SK-N-SH (cell line): ENCODE measurements at regions not wholly inside any gene's neighbourhood (a gene's known extent, or its start where the extent isn't known, plus 50 kb on each side); places are given as distances from the start of the nearest gene placed in this dataset.

Experiments
- CTCF ChIA-PET: fragments of 300-600, 350-600 bp; formaldehyde crosslinking; extraction: SDS; loops from one replicate; lab custom pipeline; 2021; lab: Yijun Ruan, JAX
- POLR2A ChIA-PET: fragments of 350-600 bp; sonication (Branson Sonifier 250); formaldehyde crosslinking; extraction: SDS; loops from one replicate; lab custom pipeline; 2020; ENCODE audit warnings: antibody characterized with exemption, inconsistent platforms; lab: Yijun Ruan, JAX
- DNase-seq: peaks from one replicate; pipeline ENCODE4 v3.0.0; 2012
- H2AFZ ChIP-seq: fragments of 200-600 bp; sonication (generic); 2 replicates; pipeline ENCODE4 v1.8.1; 2016; ENCODE audit warnings: antibody characterized with exemption, mild to moderate bottlenecking, low read depth
- H3F3A ChIP-seq: fragments of 200-600 bp; sonication (generic); replicated peaks from 2 replicates; pipeline ENCODE3; 2016; ENCODE audit warnings: antibody characterized with exemption, mild to moderate bottlenecking; ENCODE audit not compliant: insufficient read depth
- H3K27ac ChIP-seq, 2 experiments: fragments of 200-500 bp in 1 of 2; fragments of 200-600 bp in 1 of 2; sonication (Bioruptor generic) in 1 of 2; sonication (generic), shearing (Covaris generic) in 1 of 2; 2 replicates each; pipeline versions ENCODE4 v1.5.1 to v1.6.1; 2014 to 2016; ENCODE audit warnings: low read depth in 2 of 2, inconsistent platforms in 1 of 2, low read length in 1 of 2, mild to moderate bottlenecking in 1 of 2, mixed read lengths in 1 of 2
- H3K27me3 ChIP-seq: fragments of 200-600 bp; sonication (generic), shearing (Covaris generic); 2 replicates; pipeline ENCODE4 v1.6.1; 2016; ENCODE audit warnings: mixed run types; ENCODE audit not compliant: insufficient read depth
- H3K36me3 ChIP-seq, 2 experiments: fragments of 200-500 bp in 1 of 2; fragments of 200-600 bp in 1 of 2; sonication (Bioruptor generic) in 1 of 2; sonication (generic) in 1 of 2; replicated peaks in 1 of 2; 2 replicates each; pipeline versions ENCODE3 to v1.5.1; 2014 to 2016; ENCODE audit warnings: low read length in 1 of 2, mild to moderate bottlenecking in 1 of 2; ENCODE audit not compliant: insufficient read depth in 2 of 2, control insufficient read depth in 1 of 2
- H3K4me1 ChIP-seq, 2 experiments: fragments of 200-500 bp in 1 of 2; fragments of 200-600 bp in 1 of 2; sonication (Bioruptor generic) in 1 of 2; sonication (generic), shearing (Covaris generic) in 1 of 2; 2 replicates each; pipeline versions ENCODE4 v1.5.1 to v1.6.1; 2014 to 2016; ENCODE audit warnings: low read depth in 1 of 2, low read length in 1 of 2, mixed run types in 1 of 2; ENCODE audit not compliant: insufficient read depth in 2 of 2, control insufficient read depth in 1 of 2
- H3K4me2 ChIP-seq: fragments of 200-600 bp; sonication (generic), shearing (Covaris generic); 2 replicates; pipeline ENCODE4 v1.6.1; 2017; ENCODE audit warnings: mixed run types
- H3K4me3 ChIP-seq, 2 experiments: fragments of 200-500 bp in 1 of 2; fragments of 200-600 bp in 1 of 2; sonication (Bioruptor generic) in 1 of 2; sonication (generic), shearing (Covaris generic) in 1 of 2; 2 replicates each; pipeline versions ENCODE4 v1.5.1 to v1.8.1; 2014 to 2016; ENCODE audit warnings: low read depth in 2 of 2, inconsistent platforms in 1 of 2, low read length in 1 of 2, mild to moderate bottlenecking in 1 of 2, mixed read lengths in 1 of 2, moderate library complexity in 1 of 2
- H3K79me2 ChIP-seq: fragments of 200-600 bp; sonication (generic); 2 replicates; pipeline ENCODE4 v1.8.1; 2017; ENCODE audit warnings: mild to moderate bottlenecking; ENCODE audit not compliant: insufficient read depth
- H3K9ac ChIP-seq: fragments of 200-600 bp; sonication (generic); 2 replicates; pipeline ENCODE4 v1.6.1; 2017; ENCODE audit warnings: mixed run types
- H3K9me2 ChIP-seq: fragments of 200-600 bp; sonication (generic); 2 replicates; pipeline ENCODE4 v1.6.1; 2017; ENCODE audit warnings: mixed run types
- H3K9me3 ChIP-seq: fragments of 200-600 bp; sonication (generic); 2 replicates; pipeline ENCODE4 v1.6.1; 2017; ENCODE audit warnings: mixed run types, mild to moderate bottlenecking, moderate library complexity
- H4K20me1 ChIP-seq: fragments of 200-600 bp; sonication (generic); 2 replicates; pipeline ENCODE4 v1.6.1; 2017; ENCODE audit warnings: mild to moderate bottlenecking, mixed run types; ENCODE audit not compliant: insufficient read depth
- CTCF ChIP-seq: fragments of 200-600 bp; sonication (generic); IDR thresholded peaks from 2 replicates; pipeline ENCODE4 v1.6.1; 2017; ENCODE audit warnings: antibody characterized with exemption, mild to moderate bottlenecking, moderate library complexity
- FOXJ3 ChIP-seq: sonication (generic); formaldehyde crosslinking; IDR thresholded peaks from 2 replicates; pipeline ENCODE4 v1.5.1; 2020; ENCODE audit warnings: mild to moderate bottlenecking, missing genetic modification reagents
- FOXM1 ChIP-seq: IDR thresholded peaks from 2 replicates; pipeline ENCODE4 v1.4.0; 2012; ENCODE audit warnings: low read depth, mild to moderate bottlenecking
- JUND ChIP-seq: IDR thresholded peaks from 2 replicates; pipeline ENCODE4 v1.4.0; 2012
- MXI1 ChIP-seq: IDR thresholded peaks from 2 replicates; pipeline ENCODE4 v1.6.1; 2012; ENCODE audit warnings: mild to moderate bottlenecking, low read depth, low read length, improper control_type of control experiment
- POLR2AphosphoS5 ChIP-seq: IDR thresholded peaks from 2 replicates; pipeline ENCODE4 v1.6.1; 2012; ENCODE audit warnings: low read depth, low read length
- RCOR1 ChIP-seq: fragments of 150-350 bp; IDR thresholded peaks from 2 replicates; pipeline ENCODE4 v1.6.1; 2017; ENCODE audit warnings: antibody characterized with exemption, low read length
- REST ChIP-seq: IDR thresholded peaks from 2 replicates; pipeline ENCODE4 v1.6.1; 2012; ENCODE audit warnings: mild to moderate bottlenecking, low read depth, low read length, moderate library complexity
- RXRA ChIP-seq: IDR thresholded peaks from 2 replicates; pipeline ENCODE4 v1.4.0; 2012; ENCODE audit warnings: low read depth, mild to moderate bottlenecking, borderline replicate concordance
- SIN3A ChIP-seq: IDR thresholded peaks from 2 replicates; pipeline ENCODE4 v1.6.1; 2012; ENCODE audit warnings: low read depth, mild to moderate bottlenecking, low read length, moderate library complexity, borderline replicate concordance
- SMC3 ChIP-seq: IDR thresholded peaks from 2 replicates; pipeline ENCODE4 v1.6.1; 2012; ENCODE audit warnings: low read depth, low read length, improper control_type of control experiment
- YY1 ChIP-seq: IDR thresholded peaks from 2 replicates; pipeline ENCODE4 v1.4.0; 2012; ENCODE audit warnings: low read depth, mild to moderate bottlenecking
- WGBS: methylation state at CpG from one replicate; pipeline ENCODE4 v1.1.6; 2017; ENCODE audit warnings: low lambda C conversion rate; 5-methylcytosine and 5-hydroxymethylcytosine counted together
- TF ChIP-seq, protein P1 (sequence below): IDR thresholded peaks from 2 replicates; pipeline ENCODE4 v1.4.0; 2012; ENCODE audit warnings: low read depth

DNA sequence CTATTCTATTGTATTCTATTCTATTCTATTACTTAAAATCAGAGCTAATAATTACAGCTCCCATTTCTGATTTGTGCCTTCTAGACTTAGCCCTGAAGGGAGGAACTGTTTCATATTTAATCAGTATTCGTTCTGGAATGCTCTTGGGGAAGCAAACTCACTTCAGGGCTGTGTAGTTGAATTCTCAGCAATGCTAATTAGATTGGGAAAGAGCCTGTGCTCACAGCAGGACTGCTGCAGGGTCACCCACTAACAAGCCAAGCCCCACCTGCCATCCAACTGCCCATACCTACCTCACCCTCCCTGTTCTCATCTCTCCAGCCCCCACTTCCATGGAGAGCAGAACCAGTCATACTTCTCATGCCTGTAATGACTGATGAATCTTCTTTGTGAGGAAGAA, 464.2 kb downstream of the PTPRU start (continued):
- TF ChIP-seq REST (no peak), JUND (no peak), RXRA (no peak), FOXJ3 (CRISPR knock-in tag) (no peak), MXI1 (no peak), SMC3 (no peak)
- TF ChIP-seq, protein P1, sequence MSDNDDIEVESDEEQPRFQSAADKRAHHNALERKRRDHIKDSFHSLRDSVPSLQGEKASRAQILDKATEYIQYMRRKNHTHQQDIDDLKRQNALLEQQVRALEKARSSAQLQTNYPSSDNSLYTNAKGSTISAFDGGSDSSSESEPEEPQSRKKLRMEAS: no peak

DNA sequence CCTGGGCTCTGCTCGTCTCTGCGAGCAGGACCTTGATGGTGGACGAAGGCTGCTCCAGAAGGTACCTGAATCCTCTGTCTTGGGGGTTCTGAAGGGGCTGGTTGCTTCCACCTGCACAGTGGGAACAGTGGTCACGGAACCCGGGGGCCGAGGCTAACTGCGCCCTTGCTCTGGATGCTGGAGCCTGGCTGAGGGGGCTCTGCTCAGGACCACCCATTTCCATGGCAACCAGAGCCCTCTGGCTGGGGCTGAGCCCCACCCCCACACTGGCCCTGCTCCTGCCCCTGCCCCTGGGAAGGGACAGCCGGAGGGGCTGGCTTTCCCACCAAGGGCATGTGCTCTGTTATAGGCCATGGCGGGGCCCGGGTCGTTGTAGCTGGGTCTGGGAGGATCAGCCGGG, 462.3 kb downstream of the PTPRU start:
- POLR2A ChIA-PET: no interaction called here
- DNase-seq: no peak
- Histone ChIP-seq H3K4me3 (no peak overlapping the region), H3K9me3 (no peaks in the 10 kb centered on the region), H3F3A (no peaks in the 10 kb centered on the region), H3K4me2 (no peak overlapping the region), H4K20me1 (no peaks in the 10 kb centered on the region), H2AFZ (no peak overlapping the region), H3K27me3 (no peaks in the 10 kb centered on the region), H3K79me2 (no peaks in the 10 kb centered on the region), H3K27ac (no peak overlapping the region), H3K9me2 (no peaks in the 10 kb centered on the region), H3K4me1 (peaks cover 0 to 27% of the 10 kb centered on the region in 2 experiments; a peak in 1 of 4 replicates), H3K9ac (no peak overlapping the region), H3K36me3 (no peaks in the 10 kb centered on the region)
- 84% methylated on average over 7 of the region's 12 CpGs for WGBS
- CTCF ChIA-PET: interaction anchor here (0.6 to 4.4 kb wide), 7 partner anchors 10 to 459 kb away, joined by 3 to 24 read pairs (median 4); no protein-coding TSS in a partner anchor
- TF ChIP-seq SIN3A (no peak), CTCF (no peak), FOXJ3 (CRISPR knock-in tag) (no peak)

DNA sequence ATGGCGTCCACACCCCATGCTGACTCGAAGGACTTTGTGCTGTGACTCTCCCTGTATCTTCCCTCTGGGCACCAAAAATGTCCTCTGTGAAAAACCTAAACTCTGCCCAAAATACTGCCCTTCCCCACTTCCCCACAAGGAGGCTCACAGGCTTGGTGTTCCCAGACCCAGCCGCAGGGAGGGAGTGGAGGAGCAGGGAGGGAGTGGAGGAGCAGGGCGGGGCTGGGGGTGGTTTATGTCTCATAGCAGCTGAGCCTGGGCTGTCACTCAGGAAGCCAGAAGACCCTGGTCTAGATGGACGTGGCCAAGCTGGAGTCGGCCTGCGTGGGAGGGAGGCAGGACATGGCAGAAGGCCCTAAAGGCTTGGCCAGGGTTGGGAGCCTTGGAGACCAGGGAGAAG, 461.7 kb downstream of the PTPRU start:
- ChIA-PET POLR2A (no interaction called here), CTCF (interaction anchor here (0.6 to 4.4 kb wide), 10 partner anchors 8 to 458 kb away, joined by 3 to 24 read pairs (median 4); no protein-coding TSS in a partner anchor)
- no peak overlapping the region for H3K4me2 ChIP-seq
- no peak overlapping the region for H3K9ac ChIP-seq
- H2AFZ ChIP-seq: no peak overlapping the region
- peak; percentile 65 for DNase-seq
- 66% methylated on average over 5 of the region's 7 CpGs for WGBS
- H3K4me3 ChIP-seq: no peak overlapping the region
- H3K27ac ChIP-seq: no peak overlapping the region
- H3K79me2 ChIP-seq: no peaks in the 10 kb centered on the region
- no peaks in the 10 kb centered on the region for H3K9me3 ChIP-seq
- H3K4me1 ChIP-seq: peaks cover 0 to 26% of the 10 kb centered on the region in 2 experiments; a peak in 1 of 4 replicates
- H3F3A ChIP-seq: no peaks in the 10 kb centered on the region
- no peaks in the 10 kb centered on the region for H4K20me1 ChIP-seq
- no peaks in the 10 kb centered on the region for H3K9me2 ChIP-seq
- H3K27me3 ChIP-seq: no peaks in the 10 kb centered on the region
- H3K36me3 ChIP-seq: no peaks in the 10 kb centered on the region
- TF ChIP-seq POLR2AphosphoS5 (no peak), YY1 (no peak), RCOR1 (no peak), FOXM1 (no peak), CTCF (peak; percentile 62), REST (no peak)
- TF ChIP-seq, protein P1: no peak
